HG03039 (cell line): ENCODE measurements at regions not wholly inside any gene's neighbourhood (a gene's known extent, or its start where the extent isn't known, plus 50 kb on each side); places are given as distances from the start of the nearest gene placed in this dataset.
"Not testable (repeated sequence)": the region's sequence is repeated elsewhere in the genome, so short reads cannot be mapped to it uniquely, and the experiment has no call there.

Experiments used
- ATAC-seq: cut with Tn5 transposase; IDR thresholded peaks from one replicate; pipeline ENCODE4 v1.9.1; 2021; ENCODE audit warnings: mild to moderate bottlenecking, moderate library complexity; ENCODE audit not compliant: unreplicated experiment

DNA sequence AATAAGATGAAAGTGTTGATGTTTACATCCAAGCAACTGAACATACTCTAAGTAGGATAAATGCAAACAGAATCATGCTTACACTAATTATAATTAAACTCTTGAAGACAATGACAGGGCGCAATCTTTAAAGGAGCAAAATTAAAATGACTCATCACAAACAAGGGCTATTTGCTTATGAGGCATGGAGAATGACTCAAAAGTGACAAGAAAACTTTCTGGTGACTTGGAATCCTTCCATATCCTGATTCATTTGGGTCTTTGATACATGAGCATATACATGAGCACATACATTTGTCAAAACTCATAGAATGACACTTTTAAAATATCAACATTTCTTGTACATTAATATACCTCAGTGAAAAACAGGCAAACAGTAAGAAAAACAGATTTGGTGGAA lies 1632.3 kb downstream of the KCNT2 start:
- no peak for ATAC-seq

DNA sequence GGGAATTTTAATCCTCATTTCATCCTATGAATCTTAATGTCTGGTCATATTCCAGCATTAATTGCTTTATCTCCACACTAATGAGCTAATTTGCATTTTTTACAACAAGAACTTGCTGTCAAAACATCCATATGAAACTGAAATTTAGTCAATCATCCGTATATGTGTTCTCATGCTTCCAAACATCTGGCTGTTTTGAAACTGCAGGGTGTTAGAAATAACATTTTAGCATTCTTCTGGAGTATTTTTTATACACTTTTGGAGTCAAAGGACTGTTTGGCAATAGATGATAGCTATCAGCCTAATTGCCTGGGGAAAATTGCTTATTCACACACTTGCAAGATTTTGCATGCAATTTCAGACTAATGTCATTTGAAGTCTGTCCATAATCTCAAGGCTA lies 1639.3 kb downstream of the KCNT2 start:
- no peak for ATAC-seq

DNA sequence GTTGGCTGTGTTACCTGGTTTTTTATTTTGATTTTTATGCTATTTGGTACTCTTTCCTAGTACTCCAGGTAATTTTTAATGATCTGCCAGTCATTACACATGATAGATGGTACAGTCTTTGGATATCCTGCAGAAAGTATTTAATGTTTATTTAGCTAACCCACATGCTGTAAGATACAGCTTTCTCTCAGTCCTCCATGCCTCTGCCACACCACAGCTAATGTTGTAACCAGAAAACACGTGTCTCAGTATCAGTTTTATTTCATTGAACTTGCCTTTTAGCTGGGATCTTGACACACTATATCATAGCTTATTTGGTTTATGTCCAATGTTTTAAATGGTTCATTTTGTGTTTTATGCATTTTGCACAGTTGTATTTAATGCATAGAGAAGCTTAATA lies 1648.4 kb downstream of the KCNT2 start:
- no peak for ATAC-seq

DNA sequence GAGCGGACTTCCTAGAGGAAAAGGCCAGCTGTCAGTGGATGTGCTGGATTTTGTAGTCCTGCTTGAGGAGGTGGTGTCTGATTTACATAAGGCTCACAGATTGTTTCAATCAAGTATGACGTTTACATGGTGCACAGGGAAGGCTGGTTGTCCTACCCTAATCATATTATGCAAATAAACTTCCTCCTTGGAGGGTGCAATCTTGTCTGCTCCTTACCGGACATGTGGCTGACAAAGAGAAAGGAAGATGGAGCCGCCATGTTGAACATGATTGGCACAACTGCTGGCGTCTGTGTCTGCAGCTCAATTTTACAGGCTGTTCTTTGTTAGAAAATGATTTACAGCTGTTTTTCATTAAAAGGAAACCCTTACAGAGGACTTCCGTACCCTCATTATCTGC lies 1656.1 kb downstream of the KCNT2 start:
- ATAC-seq, result no peak

DNA sequence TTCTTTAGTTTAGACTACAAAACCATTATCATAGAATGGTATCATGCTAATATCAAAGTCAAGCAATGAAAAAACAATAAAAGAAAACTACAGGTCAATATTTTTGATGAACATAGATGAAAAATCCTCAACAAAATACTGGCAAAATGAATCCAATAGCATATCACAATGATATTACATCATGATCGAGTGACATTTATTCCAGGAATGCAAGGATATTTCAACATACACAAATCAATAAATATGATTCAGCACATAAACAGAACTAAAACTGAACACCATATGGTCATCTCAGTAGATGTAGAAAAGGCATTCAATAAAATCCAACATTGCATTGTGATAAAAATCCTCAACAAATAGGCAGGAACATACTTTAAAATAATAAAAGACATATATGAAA lies 1657.7 kb downstream of the KCNT2 start:
- no peak for ATAC-seq

DNA sequence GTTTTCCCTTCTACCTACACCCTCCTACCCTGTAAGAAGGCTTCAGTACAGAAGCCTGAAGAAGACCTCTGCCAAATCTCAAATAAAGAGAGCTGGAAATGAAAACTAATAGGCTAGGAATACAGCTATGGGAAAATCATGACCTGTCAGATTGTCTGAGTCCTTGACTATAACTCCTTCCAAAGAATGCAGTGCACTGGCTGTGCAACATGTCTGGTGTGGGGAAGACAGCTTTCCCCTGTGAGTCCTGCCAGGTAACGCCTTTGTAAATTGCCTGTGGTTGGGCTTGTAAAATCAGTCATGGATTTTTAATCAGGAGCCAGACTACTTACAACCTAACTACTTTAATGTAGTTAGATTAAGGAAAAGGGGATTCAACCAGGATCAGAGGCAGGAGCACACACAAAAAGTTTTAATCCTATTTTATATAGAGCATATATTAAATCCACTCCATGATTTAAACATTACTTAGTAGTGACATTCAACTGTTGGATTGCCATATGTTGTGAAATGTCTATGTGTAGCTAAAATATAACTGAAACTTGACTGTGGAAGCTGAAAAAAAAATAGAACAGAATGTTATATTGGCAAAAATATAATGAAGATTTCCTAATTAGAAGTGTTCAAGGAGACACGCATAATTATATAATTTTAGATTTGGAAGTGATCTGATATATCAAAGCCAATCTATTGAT lies 1667.8 kb downstream of the KCNT2 start:
- ATAC-seq, result no peak

DNA sequence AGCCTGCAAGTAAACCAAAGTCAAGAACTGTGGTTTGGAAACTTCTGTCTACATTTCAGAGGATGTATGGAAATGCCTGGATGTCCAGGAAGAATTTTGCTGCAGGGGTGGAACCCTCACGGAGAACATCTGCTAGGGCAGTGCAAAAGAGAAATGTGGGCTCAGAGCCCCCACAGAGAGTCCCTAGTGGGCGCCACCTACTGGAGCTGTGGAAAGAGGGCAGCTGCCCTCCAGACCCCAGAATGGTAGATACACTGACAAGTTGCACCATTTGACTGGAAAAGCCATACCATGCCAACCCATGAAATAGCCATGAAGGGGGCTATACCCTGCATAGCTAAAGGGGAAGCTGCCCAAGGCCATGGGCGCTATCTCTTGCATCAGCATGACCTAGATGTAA lies 1672.4 kb downstream of the KCNT2 start:
- no peak for ATAC-seq

DNA sequence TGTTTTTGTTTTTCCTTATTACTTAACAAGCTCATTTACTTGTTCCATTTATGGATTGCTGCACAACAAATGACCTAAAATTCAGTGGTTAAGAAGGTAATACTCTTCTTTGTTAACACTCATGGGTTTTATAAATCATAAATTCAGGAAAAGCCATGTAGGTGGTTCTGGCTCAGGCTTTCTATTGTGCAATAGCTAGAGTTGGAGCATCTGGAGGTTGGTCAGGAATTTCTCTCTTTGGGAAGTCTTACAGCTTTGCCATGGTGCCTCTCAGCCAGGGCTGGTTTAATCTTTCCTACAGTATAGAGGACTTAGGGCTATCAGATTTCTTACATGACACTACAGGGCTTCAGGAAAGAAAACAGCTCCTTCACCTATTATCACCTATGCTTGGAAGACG lies 1677.1 kb downstream of the KCNT2 start:
- no peak for ATAC-seq

DNA sequence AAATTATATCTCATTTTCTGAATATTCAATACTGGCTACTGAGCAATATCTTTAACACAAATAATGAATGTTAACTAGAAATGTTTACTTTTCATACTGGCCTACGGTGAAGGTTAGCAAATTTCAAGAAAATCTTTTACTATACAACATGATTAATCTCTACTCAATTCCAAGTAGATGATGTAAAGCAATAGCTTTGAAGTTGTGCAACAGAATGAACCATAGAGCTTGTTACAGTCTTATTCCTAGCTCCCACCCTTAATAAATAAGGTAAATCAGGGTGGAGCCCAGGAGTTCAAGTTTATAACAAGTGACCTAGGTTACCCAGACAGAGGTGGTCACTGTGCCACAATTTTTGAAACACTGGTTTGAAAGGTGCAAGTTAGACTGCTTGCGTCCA lies 1678.1 kb downstream of the KCNT2 start:
- no peak for ATAC-seq

DNA sequence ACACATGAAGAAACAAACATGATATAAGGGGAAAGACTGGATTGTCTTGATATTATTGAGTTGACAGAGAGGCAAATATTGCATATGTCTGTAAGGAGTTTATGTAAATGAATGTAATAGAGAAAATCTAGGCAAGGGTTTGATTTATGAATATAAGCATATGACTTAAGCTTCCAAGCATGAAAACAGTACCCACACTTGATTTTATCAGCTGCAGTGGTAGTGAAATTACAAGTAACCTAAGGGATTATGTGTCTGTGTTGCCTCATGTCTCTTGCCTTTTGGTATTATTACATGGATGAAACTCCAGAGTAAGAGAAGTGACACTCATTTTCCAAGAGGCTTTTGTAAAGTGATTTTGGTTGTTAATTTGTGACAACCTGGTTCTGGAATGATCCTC lies 1678.9 kb downstream of the KCNT2 start:
- ATAC-seq, result no peak

DNA sequence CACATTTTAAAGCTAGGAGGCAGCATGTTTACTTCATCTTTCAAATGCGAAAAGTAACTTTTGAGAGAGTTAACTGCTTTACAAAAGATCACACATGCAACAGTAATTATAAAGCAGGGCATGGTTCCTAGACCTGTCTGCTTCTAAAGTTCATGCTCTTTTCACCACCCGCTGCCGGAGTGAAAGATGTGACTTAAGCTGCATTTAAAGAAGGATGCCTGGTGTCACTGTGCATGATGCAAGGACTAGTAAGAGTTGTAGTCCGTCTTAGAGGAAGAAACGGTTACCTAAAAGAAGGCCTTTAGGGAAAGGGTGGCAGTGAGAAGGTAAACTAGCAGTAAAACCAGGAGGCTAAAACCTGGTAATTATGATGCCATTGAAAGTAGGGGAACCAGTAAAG lies 1689.1 kb downstream of the KCNT2 start:
- ATAC-seq, result no peak

DNA sequence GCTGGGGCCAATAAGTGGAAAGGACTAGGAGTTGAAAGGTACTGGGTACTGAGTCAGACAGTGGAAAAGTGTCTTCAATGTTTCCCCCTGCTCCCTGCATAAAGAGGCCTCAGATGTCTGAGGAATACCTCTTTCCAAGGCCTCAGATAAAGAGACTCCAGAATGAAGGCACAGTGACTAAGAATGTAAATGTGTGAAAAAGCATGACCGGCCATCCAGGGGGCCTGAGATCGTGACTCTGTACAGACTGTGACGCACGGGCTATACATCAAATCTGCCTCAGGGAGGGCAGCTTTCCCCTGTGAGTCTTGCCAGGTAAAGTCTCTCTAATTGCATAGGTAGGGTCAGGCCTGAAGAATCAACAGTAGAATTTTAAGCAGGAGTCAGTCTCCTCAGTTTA lies 1690.5 kb downstream of the KCNT2 start:
- no peak for ATAC-seq

DNA sequence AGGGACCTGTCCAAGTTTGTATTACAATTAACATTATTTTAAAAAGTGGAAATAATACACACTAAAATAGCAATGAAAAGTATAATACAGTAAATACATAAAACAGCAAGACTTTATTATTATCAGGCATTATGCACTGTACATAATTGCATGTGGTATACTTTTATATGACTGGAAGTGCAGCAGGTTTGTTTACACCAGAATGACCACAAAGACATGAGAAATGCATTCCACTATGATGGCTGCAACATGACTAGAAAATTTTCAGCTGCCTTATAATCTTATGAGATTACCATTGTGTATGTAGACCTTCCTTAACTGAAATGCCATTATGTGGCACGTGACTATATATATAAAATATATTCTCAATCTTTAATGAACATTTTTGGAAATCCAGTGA lies 1699.6 kb downstream of the KCNT2 start:
- ATAC-seq, result no peak

DNA sequence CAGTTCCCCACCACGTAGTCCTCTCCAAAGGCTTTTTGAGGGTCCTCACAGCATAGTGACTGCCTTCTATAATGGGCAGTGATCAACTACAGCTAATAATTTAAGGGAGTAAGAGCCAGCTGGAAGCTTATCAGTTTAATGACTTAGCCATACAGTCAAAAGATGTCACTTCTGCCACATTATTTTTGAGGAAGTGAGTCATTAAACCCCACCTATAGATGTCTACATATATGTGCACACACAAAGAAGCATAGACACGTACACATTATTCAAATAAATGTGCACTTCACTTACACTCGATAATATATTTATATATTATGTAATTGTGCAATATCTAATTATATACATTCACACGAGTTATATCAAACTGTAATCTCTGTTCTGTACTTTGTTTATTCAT lies 1704.7 kb downstream of the KCNT2 start:
- no peak for ATAC-seq

DNA sequence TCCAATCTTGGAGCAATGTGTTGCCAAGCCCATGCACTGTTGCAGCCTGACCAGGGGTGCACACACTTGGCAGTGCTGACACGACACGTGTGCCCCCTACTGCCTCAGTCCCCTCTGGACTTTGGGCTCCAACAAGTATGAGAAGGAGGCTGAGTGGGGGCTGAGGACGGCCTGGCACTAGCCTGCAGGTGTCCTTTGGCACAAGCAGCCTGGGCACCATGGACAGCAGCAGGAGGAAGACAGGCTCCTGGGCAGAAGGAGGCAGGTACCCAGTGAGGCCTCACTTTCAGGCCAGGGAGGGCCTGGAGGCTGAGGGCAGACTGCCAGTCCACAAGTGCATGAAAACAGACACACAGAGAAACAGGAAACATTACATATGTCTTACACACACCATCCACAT lies 1702.9 kb upstream of the B3GALT2 start:
- no peak for ATAC-seq

DNA sequence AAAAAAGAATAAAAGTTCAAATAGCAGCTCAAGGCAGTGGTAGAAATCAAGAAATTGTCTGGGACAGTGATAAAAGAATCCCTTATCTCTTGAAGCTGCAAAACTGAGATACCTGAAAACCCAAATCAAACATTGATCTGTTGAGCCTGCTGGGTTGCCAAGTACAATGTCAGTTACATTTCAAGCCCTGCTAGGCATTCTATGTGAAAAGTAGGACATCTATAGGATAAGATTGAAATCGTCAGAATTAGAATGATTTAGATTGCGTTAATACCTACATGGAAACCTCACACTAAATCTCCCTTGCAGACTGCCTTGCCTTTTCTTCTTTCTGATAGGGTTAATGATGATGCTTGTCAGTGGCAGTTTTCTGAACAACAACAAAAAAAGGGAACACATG lies 1684.4 kb upstream of the B3GALT2 start:
- no peak for ATAC-seq

DNA sequence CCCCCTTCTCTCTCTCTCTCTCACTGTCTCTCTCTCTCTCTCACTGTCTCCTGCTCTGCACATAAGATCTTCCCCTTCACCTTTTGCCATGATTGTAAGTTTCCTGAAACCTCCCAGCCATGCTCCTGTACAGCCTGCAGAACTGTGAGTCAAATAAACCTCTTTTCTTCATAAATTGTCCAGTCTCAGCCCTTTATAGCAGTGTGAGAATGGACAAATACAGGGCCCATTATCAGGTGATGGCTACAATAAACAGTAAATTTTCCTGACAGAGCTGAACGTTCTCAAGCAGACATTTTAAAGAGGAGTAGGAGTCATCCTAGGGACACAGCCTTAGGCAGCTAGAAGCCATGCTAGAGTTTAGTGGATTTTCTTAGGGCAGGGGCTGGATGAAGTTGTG lies 1679.7 kb upstream of the B3GALT2 start:
- ATAC-seq, result no peak

DNA sequence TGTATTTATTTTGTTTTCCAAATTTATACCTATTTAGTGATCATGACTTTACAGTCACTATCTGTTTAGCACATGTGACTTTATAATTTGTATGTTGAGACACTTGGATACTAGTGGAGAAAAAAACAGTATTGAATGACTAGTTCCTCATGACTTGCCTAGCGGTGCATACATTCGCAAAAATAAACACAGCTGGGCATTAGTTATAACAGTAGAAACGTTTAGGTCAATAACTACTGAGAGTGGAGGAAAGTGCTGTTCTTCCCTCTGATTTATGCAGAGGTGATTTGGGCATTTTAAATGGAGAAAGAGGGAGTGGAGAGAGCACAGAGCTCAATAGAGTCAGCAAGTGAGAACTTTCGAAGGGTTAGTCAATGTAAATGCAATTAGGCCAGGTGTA lies 1679.0 kb upstream of the B3GALT2 start:
- ATAC-seq, result no peak

DNA sequence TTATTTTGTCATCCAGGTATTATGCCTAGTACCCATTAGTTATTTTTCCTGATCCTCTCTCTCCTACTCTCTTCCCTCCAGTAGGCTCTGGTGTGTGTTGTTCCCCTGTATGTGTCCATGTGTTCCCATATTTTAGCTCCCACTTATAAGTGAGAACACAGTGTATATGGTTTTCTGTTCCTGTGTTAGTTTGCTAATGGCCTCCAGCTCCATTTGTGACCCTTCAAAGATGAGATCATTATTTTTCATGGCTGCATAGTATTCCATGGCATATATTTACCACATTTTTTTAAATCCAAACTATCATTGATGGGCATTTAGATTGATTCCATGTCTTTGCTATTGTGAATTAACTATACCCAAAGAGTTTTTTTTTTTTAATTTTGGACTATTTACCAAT lies 1675.7 kb upstream of the B3GALT2 start:
- ATAC-seq, result no peak

DNA sequence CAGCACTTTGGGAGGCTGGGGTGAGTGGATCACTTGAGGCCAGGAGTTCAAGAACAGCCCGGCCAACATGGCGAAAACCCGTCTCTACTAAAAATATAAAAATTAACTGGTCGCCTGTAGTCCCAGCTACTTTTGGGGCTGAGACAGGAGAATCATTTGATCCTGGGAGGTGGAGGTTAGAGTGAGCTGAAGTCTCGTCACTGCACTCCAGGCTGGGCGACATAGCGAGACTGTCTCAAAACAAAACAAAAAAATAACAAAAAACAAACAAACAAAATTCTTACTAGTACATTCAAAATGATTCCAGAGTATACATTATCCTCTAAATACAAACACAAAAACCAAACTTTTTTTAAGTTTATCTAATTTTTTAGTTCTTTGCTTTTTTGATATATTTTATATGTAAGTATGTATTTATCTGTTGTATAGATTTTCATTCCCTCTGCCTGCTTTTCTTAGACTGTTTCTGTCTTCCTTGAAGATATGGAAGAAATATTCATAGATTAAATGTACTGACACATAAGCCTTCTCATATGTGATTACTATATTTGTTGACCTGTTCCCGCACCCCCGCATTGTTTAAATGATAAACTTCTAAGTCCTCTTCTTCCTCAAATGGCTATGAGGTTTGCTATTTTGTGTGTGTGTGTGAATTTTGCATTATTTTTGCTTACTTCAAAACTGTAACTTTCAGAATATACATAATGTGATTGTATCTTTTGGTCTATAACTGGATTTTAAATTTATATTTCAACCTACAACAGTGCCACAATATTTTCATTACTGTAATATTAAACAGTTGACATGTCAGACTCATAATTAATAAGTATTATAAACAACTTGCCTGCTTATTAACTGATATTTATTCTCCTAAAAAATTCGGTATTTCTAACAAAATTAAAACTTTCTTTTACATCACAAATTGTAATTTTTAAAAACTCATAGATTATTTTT lies 1674.1 kb upstream of the B3GALT2 start:
- ATAC-seq, result no peak

DNA sequence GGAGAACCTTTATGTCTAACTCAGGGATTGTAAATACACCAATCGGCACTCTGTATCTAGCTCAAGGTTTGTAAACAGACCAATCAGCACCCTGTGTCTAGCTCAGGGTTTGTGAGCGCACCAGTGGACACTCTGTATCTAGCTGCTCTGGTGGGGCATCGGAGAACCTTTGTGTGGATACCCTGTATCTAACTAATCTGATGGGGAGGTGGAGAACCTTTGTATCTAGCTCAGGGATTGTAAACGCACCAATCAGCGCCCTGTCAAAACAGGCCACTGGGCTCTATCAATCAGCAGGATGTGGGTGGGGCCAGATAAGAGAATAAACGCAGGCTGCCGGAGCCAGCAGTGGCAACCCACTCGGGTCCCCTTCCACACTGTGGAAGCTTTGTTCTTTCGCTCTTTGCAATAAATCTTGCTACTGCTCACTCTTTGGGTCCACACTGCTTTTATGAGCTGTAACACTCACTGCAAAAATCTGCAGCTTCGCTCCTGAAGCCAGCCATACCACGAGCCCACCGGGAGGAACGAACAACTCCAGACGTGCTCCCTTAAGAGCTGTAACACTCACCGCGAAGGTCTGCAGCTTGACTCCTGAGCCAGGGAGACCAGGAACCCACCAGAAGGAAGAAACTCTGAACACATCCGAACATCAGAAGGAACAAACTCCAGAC lies 1673.2 kb upstream of the B3GALT2 start:
- not testable (repeated sequence) for ATAC-seq
